H9 (cell line): ENCODE measurements at regions not wholly inside any gene's neighbourhood (a gene's known extent, or its start where the extent isn't known, plus 50 kb on each side); places are given as distances from the start of the nearest gene placed in this dataset.

Experiments used
- DNase-seq: peaks from one replicate; pipeline ENCODE4 v3.0.0-alpha.2; 2017
- H2AFZ ChIP-seq: one replicate; pipeline ENCODE4 v1.6.1; 2013; ENCODE audit warnings: mild to moderate bottlenecking, low read length, control low read depth, moderate library complexity
- H2AK5ac ChIP-seq: 2 replicates; pipeline ENCODE4 v1.6.1; 2013; ENCODE audit warnings: low read length, control low read depth, mixed read lengths; ENCODE audit not compliant: insufficient read length
- H2BK120ac ChIP-seq: one replicate; pipeline ENCODE4 v1.6.1; 2013; ENCODE audit warnings: low read depth, mild to moderate bottlenecking, low read length, control low read depth, inconsistent platforms; ENCODE audit not compliant: poor library complexity, severe bottlenecking
- H2BK12ac ChIP-seq: 2 replicates; pipeline ENCODE4 v1.6.1; 2013; ENCODE audit warnings: low read length, control low read depth, mixed read lengths, low read depth; ENCODE audit not compliant: insufficient read length
- H2BK15ac ChIP-seq: 2 replicates; pipeline ENCODE4 v1.6.1; 2013; ENCODE audit warnings: low read depth, low read length, control low read depth
- H2BK20ac ChIP-seq: one replicate; pipeline ENCODE4 v1.6.1; 2013; ENCODE audit warnings: low read depth, mild to moderate bottlenecking, low read length, control low read depth, inconsistent platforms; ENCODE audit not compliant: poor library complexity, severe bottlenecking
- H2BK5ac ChIP-seq: 2 replicates; pipeline ENCODE4 v1.6.1; 2013; ENCODE audit warnings: low read length, control low read depth, mixed read lengths; ENCODE audit not compliant: insufficient read length
- H3K14ac ChIP-seq: 2 replicates; pipeline ENCODE4 v1.6.1; 2013; ENCODE audit warnings: low read length, control low read depth; ENCODE audit not compliant: insufficient read depth
- H3K18ac ChIP-seq: 2 replicates; pipeline ENCODE4 v1.6.1; 2013; ENCODE audit warnings: low read depth, mild to moderate bottlenecking, mixed read lengths, low read length, control low read depth; ENCODE audit not compliant: insufficient read length
- H3K23ac ChIP-seq: 2 replicates; pipeline ENCODE4 v1.6.1; 2013; ENCODE audit warnings: low read length, control low read depth, mixed read lengths, low read depth; ENCODE audit not compliant: insufficient read length
- H3K23me2 ChIP-seq: 2 replicates; pipeline ENCODE4 v1.6.1; 2013; ENCODE audit warnings: low read depth, mild to moderate bottlenecking, mixed read lengths, low read length, control low read depth; ENCODE audit not compliant: insufficient read length, poor library complexity, severe bottlenecking
- H3K27ac ChIP-seq: 2 replicates; pipeline ENCODE4 v1.5.1; 2013; ENCODE audit warnings: low read length, control low read depth, mixed read lengths, low read depth; ENCODE audit not compliant: insufficient read length
- H3K27me3 ChIP-seq: 2 replicates; pipeline ENCODE4 v1.6.1; 2013; ENCODE audit warnings: low read length, control low read depth, inconsistent platforms; ENCODE audit not compliant: insufficient read depth
- H3K4ac ChIP-seq: 2 replicates; pipeline ENCODE4 v1.6.1; 2013; ENCODE audit warnings: low read depth, mild to moderate bottlenecking, control low read depth, inconsistent platforms, low read length, moderate library complexity
- H3K4me1 ChIP-seq: 2 replicates; pipeline ENCODE4 v1.6.1; 2013; ENCODE audit warnings: low read length, control low read depth, inconsistent platforms; ENCODE audit not compliant: insufficient read depth
- H3K4me2 ChIP-seq: 2 replicates; pipeline ENCODE4 v1.6.1; 2013; ENCODE audit warnings: low read length, control low read depth, mixed read lengths; ENCODE audit not compliant: insufficient read length, insufficient read depth
- H3K56ac ChIP-seq: 2 replicates; pipeline ENCODE4 v1.6.1; 2013; ENCODE audit warnings: low read depth, mild to moderate bottlenecking, mixed read lengths, low read length, control low read depth; ENCODE audit not compliant: insufficient read length
- H3K79me1 ChIP-seq: 2 replicates; pipeline ENCODE4 v1.6.1; 2013; ENCODE audit warnings: low read depth, mild to moderate bottlenecking, moderate library complexity, low read length, control low read depth, inconsistent platforms; ENCODE audit not compliant: insufficient read depth, poor library complexity, severe bottlenecking
- H3K79me2 ChIP-seq: 2 replicates; pipeline ENCODE4 v1.6.1; 2013; ENCODE audit warnings: low read length, control low read depth, inconsistent platforms; ENCODE audit not compliant: insufficient read depth
- H3K9ac ChIP-seq: 2 replicates; pipeline ENCODE4 v1.6.1; 2013; ENCODE audit warnings: low read length, control low read depth, mixed read lengths; ENCODE audit not compliant: insufficient read length; ENCODE audit errors: extremely low read depth
- H3K9me3 ChIP-seq: one replicate; pipeline ENCODE4 v1.6.1; 2013; ENCODE audit warnings: low read depth, low read length, inconsistent platforms; ENCODE audit not compliant: control insufficient read depth
- H3T11ph ChIP-seq: one replicate; pipeline ENCODE4 v1.6.1; 2013; ENCODE audit warnings: mild to moderate bottlenecking, low read length, control low read depth, inconsistent platforms
- H4K20me1 ChIP-seq: one replicate; pipeline ENCODE4 v1.6.1; 2013; ENCODE audit not compliant: control insufficient read depth, insufficient read length, insufficient read depth
- H4K5ac ChIP-seq: 2 replicates; pipeline ENCODE4 v1.6.1; 2013; ENCODE audit warnings: low read depth, mild to moderate bottlenecking, mixed read lengths, low read length, control low read depth; ENCODE audit not compliant: insufficient read length
- H4K8ac ChIP-seq: replicated peaks from 2 replicates; pipeline ENCODE4 v1.6.1; 2013; ENCODE audit warnings: low read length, control low read depth, mixed read lengths, low read depth; ENCODE audit not compliant: insufficient read length
- H4K91ac ChIP-seq: 2 replicates; pipeline ENCODE4 v1.6.1; 2013; ENCODE audit warnings: low read depth, mild to moderate bottlenecking, moderate library complexity, mixed read lengths, low read length, control low read depth; ENCODE audit not compliant: insufficient read length
- H3K27ac Mint-ChIP-seq, 3 experiments: 2 replicates in 2 of 3; 3 replicates in 1 of 3; pipeline ENCODE4 v1.8.0; 2020 to 2021; ENCODE audit warnings: mixed read lengths in 3 of 3, mild to moderate bottlenecking in 1 of 3, moderate library complexity in 1 of 3
- H3K27me3 Mint-ChIP-seq: 2 replicates; pipeline ENCODE4 v1.8.0; 2021; ENCODE audit warnings: low read depth, mild to moderate bottlenecking, moderate library complexity, mixed read lengths
- H3K36me3 Mint-ChIP-seq, 3 experiments: 2 replicates in 2 of 3; 3 replicates in 1 of 3; pipeline ENCODE4 v1.8.0; 2020 to 2021; ENCODE audit warnings: low read depth in 3 of 3, mixed read lengths in 3 of 3; ENCODE audit not compliant: insufficient read depth in 1 of 3
- H3K4me1 Mint-ChIP-seq, 2 experiments: 2 replicates each; pipeline ENCODE4 v1.8.0; 2020; ENCODE audit warnings: mixed read lengths in 2 of 2
- H3K4me3 Mint-ChIP-seq, 2 experiments: 2 replicates in 1 of 2; 3 replicates in 1 of 2; pipeline ENCODE4 v1.8.0; 2020 to 2021; ENCODE audit warnings: mild to moderate bottlenecking in 2 of 2, mixed read lengths in 2 of 2, moderate library complexity in 1 of 2
- H3K9me3 Mint-ChIP-seq, 2 experiments: 2 replicates in 1 of 2; 3 replicates in 1 of 2; pipeline ENCODE4 v1.8.0; 2020; ENCODE audit warnings: mild to moderate bottlenecking in 2 of 2, mixed read lengths in 2 of 2, moderate library complexity in 1 of 2
- CTCF ChIP-seq: fragments of 200-600 bp; sonication (generic); conservative IDR thresholded peaks from 3 replicates; pipeline ENCODE4 v1.8.0; 2021; ENCODE audit warnings: antibody characterized with exemption, mild to moderate bottlenecking
- WGBS: extraction: QIAGEN DNeasy Blood & Tissue Kit; methylation state at CpG from one replicate; pipeline ENCODE4 v1.1.7; 2013; ENCODE audit warnings: missing lambda C conversion rate, low lambda C conversion rate, mixed read lengths; ENCODE audit not compliant: insufficient read length; ENCODE audit errors: extremely low coverage; 5-methylcytosine and 5-hydroxymethylcytosine counted together

- Mint-ChIP-seq H3K36me3 (peaks cover 10 to 25% (median 21%) of the 10 kb centered on the region in 3 experiments), H3K4me1 (peaks cover 19 to 24% of the 10 kb centered on the region in 2 experiments), H3K4me3 (no peak overlapping the region), H3K27me3 (no peaks in the 10 kb centered on the region), H3K9me3 (peaks cover 9 to 14% of the 10 kb centered on the region in 2 experiments; a peak in 4 of 5 replicates), H3K27ac (no peak overlapping the region)
- Histone ChIP-seq H3K79me1 (no peaks in the 10 kb centered on the region), H3K4me2 (no peak overlapping the region), H2BK20ac (no peak overlapping the region), H3K27me3 (no peaks in the 10 kb centered on the region), H3K79me2 (no peaks in the 10 kb centered on the region), H2BK12ac (no peak overlapping the region), H4K5ac (no peak overlapping the region), H4K91ac (no peak overlapping the region), H3T11ph (no peak overlapping the region), H3K4me1 (peaks cover 4% of the 10 kb centered on the region), H3K27ac (no peak overlapping the region), H4K20me1 (no peaks in the 10 kb centered on the region), H3K4ac (no peak overlapping the region), H3K9ac (no peak overlapping the region), H3K9me3 (no peaks in the 10 kb centered on the region), H2AFZ (no peak overlapping the region), H4K8ac (no peak overlapping the region), H3K23ac (no peak overlapping the region), H2BK5ac (no peak overlapping the region), H3K14ac (no peak overlapping the region), H3K18ac (no peak overlapping the region), H3K56ac (no peak overlapping the region), H2BK120ac (no peak overlapping the region), H2AK5ac (no peak overlapping the region), H2BK15ac (no peak overlapping the region), H3K23me2 (no peaks in the 10 kb centered on the region)
- no peak for DNase-seq
- WGBS: no CpG with 5 or more reads among the region's 1 CpG
- no peak for TF ChIP-seq CTCF
Observed at GRCh38 chr18:34510926-34511325, 199.2 kb upstream of the DTNA start.
